Right hindlimb (tissue), 1 donor: ENCODE measurements at regions not wholly inside any gene's neighbourhood (a gene's known extent, or its start where the extent isn't known, plus 50 kb on each side); places are given as distances from the start of the nearest gene placed in this dataset.
"Not testable (repeated sequence)": the region's sequence is repeated elsewhere in the genome, so short reads cannot be mapped to it uniquely, and the experiment has no call there.

ENCODE experiments used
- DNase-seq: peaks from one replicate; pipeline ENCODE4 v3.0.0-alpha.2; 2018

- no peak for DNase-seq
Measured at GRCh38 chr19:28457620-28458019, 755.3 kb downstream of the UQCRFS1 start.

- DNase-seq = no peak
Measured at GRCh38 chr19:28456708-28457320, 756.1 kb downstream of the UQCRFS1 start.

- DNase-seq = no peak
Measured at GRCh38 chr19:28456252-28456651, 756.7 kb downstream of the UQCRFS1 start.

- no peak for DNase-seq
Measured at GRCh38 chr19:28454083-28454482, 758.9 kb downstream of the UQCRFS1 start.

GRCh38 chr19:28453420-28453819 lies 759.5 kb downstream of the UQCRFS1 start:
- no peak for DNase-seq

GRCh38 chr19:28449803-28450202 lies 763.1 kb downstream of the UQCRFS1 start:
- DNase-seq = no peak

- no peak for DNase-seq
Measured at GRCh38 chr19:28446511-28446910, 766.4 kb downstream of the UQCRFS1 start.

GRCh38 chr19:28445826-28446225 lies 767.1 kb downstream of the UQCRFS1 start:
- no peak for DNase-seq

- no peak for DNase-seq
Measured at GRCh38 chr19:28444362-28444761, 768.6 kb downstream of the UQCRFS1 start.

GRCh38 chr19:28443361-28443760 lies 769.6 kb downstream of the UQCRFS1 start:
- no peak for DNase-seq

- no peak for DNase-seq
Measured at GRCh38 chr19:28437390-28438346, 775.3 kb downstream of the UQCRFS1 start.

- DNase-seq = no peak
Measured at GRCh38 chr19:28436320-28436719, 776.6 kb downstream of the UQCRFS1 start.

GRCh38 chr19:28435551-28436271 lies 777.2 kb downstream of the UQCRFS1 start:
- peak; percentile 46 for DNase-seq

- not testable (repeated sequence) for DNase-seq
Measured at GRCh38 chr19:28434794-28435193, 778.2 kb downstream of the UQCRFS1 start.

- DNase-seq = not testable (repeated sequence)
Measured at GRCh38 chr19:28434365-28434764, 778.6 kb downstream of the UQCRFS1 start.

- not testable (repeated sequence) for DNase-seq
Measured at GRCh38 chr19:28433166-28433565, 779.8 kb downstream of the UQCRFS1 start.

- DNase-seq = no peak
Measured at GRCh38 chr19:28430214-28430613, 782.7 kb downstream of the UQCRFS1 start.

- DNase-seq = no peak
Measured at GRCh38 chr19:28429356-28429755, 783.6 kb downstream of the UQCRFS1 start.

- DNase-seq = no peak
Measured at GRCh38 chr19:28428663-28429348, 784.1 kb downstream of the UQCRFS1 start.

- no peak for DNase-seq
Measured at GRCh38 chr19:28427376-28428083, 785.4 kb downstream of the UQCRFS1 start.

- no peak for DNase-seq
Measured at GRCh38 chr19:28426730-28427225, 786.2 kb downstream of the UQCRFS1 start.
